ENCODE measurements at regions not wholly inside any gene's neighbourhood (a gene's known extent, or its start where the extent isn't known, plus 50 kb on each side); places are given as distances from the start of the nearest gene placed in this dataset.

DNA sequence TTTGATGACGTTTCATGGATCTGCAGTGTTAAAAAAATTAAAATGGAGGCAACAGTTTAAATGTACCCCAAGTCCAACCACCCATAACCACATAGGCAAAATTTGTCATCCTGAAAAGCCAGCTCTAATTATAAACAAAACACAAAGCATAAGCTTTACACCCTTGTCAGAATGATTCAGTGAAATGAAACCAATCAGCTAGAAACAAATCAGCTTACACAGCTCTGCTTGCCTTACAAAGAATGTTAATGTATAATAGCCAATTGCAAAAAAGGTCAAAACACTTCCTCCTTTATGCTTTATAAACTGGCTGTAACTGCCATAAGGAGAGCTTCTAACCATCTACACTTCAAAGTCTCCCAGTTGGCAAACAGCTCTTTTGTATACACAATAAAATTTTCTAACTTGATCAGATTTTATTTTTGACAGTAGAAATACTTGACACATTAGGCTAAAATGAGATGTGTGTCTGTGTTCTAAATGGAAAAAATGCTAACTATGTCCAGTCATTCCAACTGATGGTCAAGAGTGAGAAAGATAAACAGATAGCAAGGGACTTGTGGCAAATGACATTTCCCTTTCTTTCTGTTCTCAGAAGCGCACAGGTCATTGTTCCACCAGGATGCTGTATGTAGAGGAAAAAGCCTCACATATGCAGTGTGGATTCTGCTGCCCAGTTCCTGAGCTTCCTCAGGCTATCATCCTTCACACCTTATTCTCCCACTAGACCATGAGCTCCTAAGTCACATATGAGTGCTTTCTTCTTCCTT, 344.3 kb upstream of the ID4 start:
- DNase-seq (ENCODE audit: low spot score) = peak; percentile 23
- FAIRE-seq = peak; percentile 75

- DNase-seq (ENCODE audit: low spot score) (no peak), FAIRE-seq (no peak)
Observed at GRCh38 chr6:19501737-19502245, 335.4 kb upstream of the ID4 start.

DNA sequence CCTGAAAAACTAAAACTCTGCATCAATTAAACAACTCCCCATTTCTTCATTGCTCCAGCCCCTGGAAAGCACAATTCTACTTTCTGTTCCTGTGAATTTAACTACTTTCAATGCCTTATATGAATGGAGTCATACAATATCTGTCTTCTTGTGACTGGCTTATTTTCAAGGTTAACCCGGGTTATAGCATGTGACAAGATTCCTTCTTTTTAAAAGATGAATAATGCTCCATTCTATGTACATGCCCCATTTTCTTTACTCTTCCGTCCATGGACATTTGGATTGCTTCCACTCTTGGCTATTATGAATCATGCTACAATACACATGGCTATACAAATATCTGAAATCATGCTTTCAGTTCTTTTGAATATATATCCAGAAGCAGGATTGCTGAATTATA, 334.9 kb upstream of the ID4 start:
- no peak for DNase-seq (ENCODE audit: low spot score)
- FAIRE-seq = no peak

DNA sequence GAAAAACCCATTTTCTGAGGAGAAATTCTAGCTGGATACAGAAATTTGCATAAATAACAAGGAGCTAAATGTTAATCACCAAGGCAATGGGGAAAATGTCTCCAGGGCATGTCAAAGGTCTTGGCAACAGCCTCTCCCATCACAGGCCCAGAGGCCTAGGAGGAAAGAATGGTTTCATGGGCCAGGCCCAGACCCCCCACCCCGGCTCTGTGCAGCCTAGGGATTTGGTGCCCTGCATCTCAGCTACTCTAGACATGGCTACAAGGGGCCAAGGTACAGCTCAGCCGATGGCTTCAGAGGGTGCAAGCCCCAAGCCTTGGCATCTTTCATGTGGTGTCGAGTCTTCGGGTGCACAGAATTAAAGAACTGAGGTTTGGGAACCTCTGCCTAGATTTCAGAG, 321.2 kb upstream of the ID4 start:
- DNase-seq (ENCODE audit: low spot score) (no peak), FAIRE-seq (no peak)

GRCh38 chr6:19519941-19520340, 317.2 kb upstream of the ID4 start:
- DNase-seq (ENCODE audit: low spot score) = no peak
- no peak for FAIRE-seq

GRCh38 chr6:19524366-19525186, 312.6 kb upstream of the ID4 start:
- FAIRE-seq (no peak), DNase-seq (ENCODE audit: low spot score) (no peak)

GRCh38 chr6:19525673-19526072, 311.5 kb upstream of the ID4 start:
- no peak for FAIRE-seq
- DNase-seq (ENCODE audit: low spot score) = no peak

- DNase-seq (ENCODE audit: low spot score) (no peak), FAIRE-seq (no peak)
Observed at GRCh38 chr6:19530188-19530587, 307.0 kb upstream of the ID4 start.

DNA sequence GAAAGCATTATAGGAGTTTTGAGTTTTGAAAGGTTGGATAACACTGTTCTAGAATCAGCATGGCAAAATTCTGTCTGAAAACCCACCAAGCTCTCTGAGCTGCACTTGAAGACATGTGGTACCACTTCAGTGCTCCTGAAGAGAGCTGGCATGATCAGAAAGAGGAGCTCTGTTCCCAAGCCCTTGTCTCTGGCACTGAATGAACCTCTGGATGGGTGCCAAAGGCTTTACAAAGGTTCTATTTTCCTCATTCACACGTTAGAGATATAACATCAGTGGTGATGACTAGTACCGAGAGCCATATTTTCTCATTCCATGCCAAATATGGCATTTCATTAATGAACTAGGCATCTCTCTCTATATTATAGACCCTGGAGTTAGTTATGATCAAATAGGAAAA, 301.8 kb upstream of the ID4 start:
- FAIRE-seq (no peak), DNase-seq (ENCODE audit: low spot score) (no peak)

GRCh38 chr6:19536838-19537237, 300.3 kb upstream of the ID4 start:
- DNase-seq (ENCODE audit: low spot score) = no peak
- FAIRE-seq = no peak

DNA sequence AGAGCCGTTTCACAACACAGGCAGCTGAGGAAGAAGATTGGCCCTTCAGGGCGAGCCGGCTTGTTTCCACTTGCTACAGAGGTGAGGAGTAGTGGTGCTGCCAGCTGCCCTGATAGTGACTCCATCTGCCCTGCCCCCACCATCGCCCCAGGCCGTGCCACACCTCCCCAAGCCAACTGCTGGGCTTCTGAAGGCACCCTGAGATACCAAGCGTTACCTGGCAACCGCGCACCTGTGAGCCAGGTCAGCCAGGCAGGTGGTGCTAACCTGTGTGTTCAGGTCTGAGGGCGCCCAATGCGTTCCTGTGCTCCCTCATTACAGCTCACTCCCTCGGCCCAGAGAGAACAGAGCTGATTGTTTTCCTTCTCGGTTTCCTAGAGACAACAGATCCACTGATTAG, 299.1 kb upstream of the ID4 start:
- no peak for FAIRE-seq
- DNase-seq (ENCODE audit: low spot score) = no peak

DNA sequence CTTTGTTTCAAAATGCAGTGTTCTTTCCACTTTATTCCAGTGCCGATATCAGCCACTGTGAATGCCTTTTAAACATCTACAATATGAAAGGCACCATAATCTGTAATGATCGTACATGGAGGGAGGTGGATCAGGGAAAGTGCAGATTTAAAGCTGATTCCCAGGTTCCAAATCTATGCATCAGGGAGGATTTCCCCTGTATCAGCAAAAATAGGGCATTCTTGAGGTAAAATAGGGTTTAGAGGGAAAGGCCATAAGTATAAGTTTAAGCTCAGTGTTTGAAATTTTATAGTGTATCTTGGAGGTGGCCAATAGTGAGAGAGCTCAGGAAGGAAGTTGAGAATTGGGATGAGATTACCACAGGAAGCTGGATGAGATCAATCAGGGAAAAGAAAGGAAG, 289.7 kb upstream of the ID4 start:
- DNase-seq (ENCODE audit: low spot score) (no peak), FAIRE-seq (no peak)

- no peak for FAIRE-seq
- DNase-seq (ENCODE audit: low spot score) = no peak
Observed at GRCh38 chr6:19549109-19549508, 288.1 kb upstream of the ID4 start.

- DNase-seq (ENCODE audit: low spot score) = no peak
- FAIRE-seq = no peak
Observed at GRCh38 chr6:19550380-19550779, 286.8 kb upstream of the ID4 start.

GRCh38 chr6:19551611-19552010, 285.6 kb upstream of the ID4 start:
- FAIRE-seq = no peak

DNA sequence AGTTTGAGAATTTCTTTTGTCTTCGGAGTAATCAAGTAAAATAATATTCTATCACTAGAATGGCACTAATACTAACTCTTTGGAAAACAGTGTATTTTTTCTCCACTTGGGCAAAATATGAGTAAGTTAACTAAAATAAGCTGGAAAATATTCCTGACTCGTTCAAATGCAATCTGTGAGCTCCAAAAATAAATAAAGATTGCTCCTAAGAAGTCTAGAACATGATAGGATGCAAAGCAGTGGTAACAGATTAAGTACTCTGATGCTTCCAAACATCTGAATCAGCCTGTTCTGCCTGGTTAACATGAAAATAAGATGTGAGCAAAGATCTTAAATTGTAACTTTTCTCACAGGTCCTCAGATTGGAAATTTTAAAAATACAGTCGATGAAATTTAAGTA, 285.1 kb upstream of the ID4 start:
- no peak for FAIRE-seq
- no peak for DNase-seq (ENCODE audit: low spot score)

More at GRCh38 chr6:19551611-19552010, 285.6 kb upstream of the ID4 start:
- DNase-seq (ENCODE audit: low spot score) = no peak

DNA sequence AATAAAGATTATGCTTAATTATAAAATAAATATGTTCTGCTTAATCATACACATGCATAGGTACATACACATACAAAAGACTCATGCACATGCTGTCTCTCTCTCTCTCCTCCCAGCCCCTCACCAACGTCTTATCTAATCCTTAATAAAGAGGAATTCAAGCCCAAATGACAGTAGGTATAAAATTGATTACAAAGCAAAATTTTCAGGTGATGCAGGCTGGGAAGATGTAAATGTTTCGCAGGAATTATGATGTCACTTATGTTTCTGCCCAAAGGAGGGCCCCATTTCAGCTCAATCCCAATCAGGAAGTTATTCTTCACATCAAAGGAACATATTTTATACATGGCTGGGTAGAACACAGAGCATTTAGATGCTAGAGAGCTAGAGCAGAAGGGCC, 284.6 kb upstream of the ID4 start:
- FAIRE-seq = no peak
- no peak for DNase-seq (ENCODE audit: low spot score)

GRCh38 chr6:19554356-19555225, 282.6 kb upstream of the ID4 start:
- DNase-seq (ENCODE audit: low spot score) = no peak
- FAIRE-seq = no peak

- FAIRE-seq (no peak), DNase-seq (ENCODE audit: low spot score) (no peak)
Observed at GRCh38 chr6:19557191-19557590, 280.0 kb upstream of the ID4 start.

- DNase-seq (ENCODE audit: low spot score) (no peak), FAIRE-seq (no peak)
Observed at GRCh38 chr6:19558201-19558600, 279.0 kb upstream of the ID4 start.

DNA sequence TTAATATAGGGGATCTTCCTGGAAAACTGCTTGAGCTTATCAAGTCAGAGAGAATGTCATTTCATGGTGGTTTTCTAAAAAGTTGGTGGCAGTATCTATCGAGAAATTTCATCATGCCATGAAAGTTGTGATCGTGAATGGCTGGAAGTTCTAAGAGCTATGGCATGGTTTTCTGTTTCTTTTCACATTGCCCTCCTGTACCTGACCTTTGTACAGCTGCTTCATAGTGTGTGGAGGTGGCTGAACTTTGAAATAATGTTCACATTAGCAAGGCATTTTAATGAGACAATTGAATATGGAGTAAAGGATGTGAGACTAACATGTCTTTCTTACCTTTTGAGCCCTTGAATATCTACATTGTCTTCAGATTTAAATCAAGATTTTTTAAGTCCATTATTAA, 278.2 kb upstream of the ID4 start:
- DNase-seq (ENCODE audit: low spot score) (no peak), FAIRE-seq (no peak)

- no peak for DNase-seq (ENCODE audit: low spot score)
- no peak for FAIRE-seq
Observed at GRCh38 chr6:19562468-19562867, 274.7 kb upstream of the ID4 start.
